ENCODE measurements at regions not wholly inside any gene's neighbourhood (a gene's known extent, or its start where the extent isn't known, plus 50 kb on each side); places are given as distances from the start of the nearest gene placed in this dataset.

DNA sequence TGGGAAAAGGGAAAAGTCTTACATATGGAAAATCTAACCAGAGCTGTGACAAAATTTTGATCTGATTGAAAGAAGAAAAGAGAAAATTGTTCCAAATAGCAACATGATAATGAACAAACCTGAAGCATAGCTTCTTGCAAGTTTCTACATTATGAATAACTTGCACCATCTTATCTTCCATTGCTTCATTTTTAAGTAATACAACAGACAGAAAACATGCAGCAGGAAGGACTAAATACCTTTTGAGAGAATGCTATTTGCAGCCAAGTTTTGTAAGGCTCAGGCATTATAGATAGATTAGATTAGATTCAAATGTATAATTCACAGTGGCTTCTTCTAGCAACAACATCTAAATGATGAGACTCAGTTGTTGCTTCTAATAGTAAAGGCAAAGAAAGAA, 441.4 kb downstream of the AEBP2 start:
- intact Hi-C loops (cut with DNase I), result no loop called here
- ATAC-seq, result no peak
- DNase-seq, result no peak

DNA sequence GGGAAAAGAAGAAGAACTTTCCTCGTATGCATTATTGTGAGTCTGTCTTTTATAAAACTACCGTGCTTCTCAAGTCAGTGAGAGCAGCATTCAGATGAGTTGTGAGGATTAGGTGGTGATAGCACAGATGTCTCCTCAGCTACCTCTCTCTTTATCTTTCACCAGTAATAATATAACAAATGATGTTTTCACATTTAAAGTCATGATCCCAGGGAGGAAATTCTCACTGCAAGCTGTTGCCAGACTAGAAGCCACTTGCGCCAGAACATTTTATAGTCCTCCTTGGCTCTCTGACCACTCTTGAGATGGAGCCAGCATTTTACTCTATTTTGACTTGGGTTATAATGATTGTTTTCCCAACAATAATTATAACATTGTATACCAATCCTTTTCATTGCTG, 443.1 kb downstream of the AEBP2 start:
- ATAC-seq (peak in 1 of 2 donors; percentile 33), DNase-seq (no peak)
- intact Hi-C loops (cut with DNase I), result no loop called here

DNA sequence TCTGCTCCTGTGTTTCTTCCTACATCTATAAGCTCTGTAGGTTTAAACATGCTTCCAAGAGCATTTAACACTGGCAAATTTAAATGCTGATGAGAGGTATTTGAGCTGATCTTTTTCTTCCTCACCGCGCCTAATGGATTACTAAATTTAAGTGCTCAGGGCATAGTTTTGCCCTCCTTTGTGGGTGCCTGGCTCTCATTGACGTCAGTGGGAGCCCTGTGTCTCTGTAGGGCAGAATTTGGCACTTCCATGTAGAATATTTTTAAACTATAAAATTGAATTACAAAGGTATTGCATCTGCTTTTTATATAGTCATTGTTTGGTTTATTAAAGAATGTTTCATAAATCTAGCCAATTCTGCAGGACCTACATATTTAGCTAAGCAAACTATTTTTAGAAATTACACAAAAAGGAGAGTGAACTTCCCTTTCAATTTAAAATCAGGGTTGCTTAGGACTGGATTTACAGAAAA, 444.8 kb downstream of the AEBP2 start:
- peak in 1 of 2 donors; percentile 31 for ATAC-seq
- intact Hi-C loops (cut with DNase I), result no loop called here
- DNase-seq, result no peak

- peak; percentile 49 to 60 for ATAC-seq
- intact Hi-C loops (cut with DNase I), result no loop called here
- DNase-seq, result no peak
These were observed 446.0 kb downstream of the AEBP2 start for GRCh38 chr12:19885093-19885812.

DNA sequence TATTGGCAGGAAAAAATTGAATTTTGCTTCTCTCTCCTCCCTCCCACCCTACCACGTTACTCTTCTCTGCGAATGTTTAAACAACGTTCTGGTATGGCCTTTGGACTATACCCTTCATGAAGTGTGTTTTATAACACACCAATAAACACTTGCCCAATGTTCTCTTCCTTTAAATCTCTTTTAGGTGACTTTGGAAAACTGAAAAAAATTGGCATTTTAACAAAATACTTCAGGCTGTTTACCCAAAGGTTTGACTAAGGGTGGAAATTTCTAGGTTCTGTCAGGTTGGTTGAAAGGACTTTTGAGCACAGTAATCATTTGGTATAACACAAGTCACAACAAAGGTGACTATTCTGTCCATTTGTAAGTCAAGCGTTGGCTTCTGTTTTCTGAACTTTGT, 446.8 kb downstream of the AEBP2 start:
- ATAC-seq (no peak), DNase-seq (no peak)
- intact Hi-C loops (cut with DNase I), result no loop called here

DNA sequence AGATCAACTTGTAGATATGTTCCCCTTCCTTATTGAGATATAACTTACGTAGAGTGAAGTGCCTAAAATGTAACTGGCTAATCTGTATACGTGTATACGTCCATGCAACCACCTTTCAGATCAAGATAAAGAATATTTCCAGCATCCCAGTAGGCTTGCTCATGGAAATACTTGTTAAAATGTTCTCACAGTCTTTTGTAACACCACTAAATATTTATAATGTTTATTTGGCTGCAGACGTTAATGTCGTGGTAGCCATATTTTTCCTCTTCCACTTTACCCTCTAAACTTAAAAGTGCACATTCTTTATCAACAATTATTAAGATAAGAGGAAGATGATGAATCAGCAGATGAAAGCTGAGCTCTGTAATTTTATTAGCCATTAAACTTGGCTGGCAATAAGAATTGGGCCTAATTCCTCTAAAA, 447.4 kb downstream of the AEBP2 start:
- DNase-seq, result no peak
- no peak for ATAC-seq
- intact Hi-C loops (cut with DNase I), result no loop called here

DNA sequence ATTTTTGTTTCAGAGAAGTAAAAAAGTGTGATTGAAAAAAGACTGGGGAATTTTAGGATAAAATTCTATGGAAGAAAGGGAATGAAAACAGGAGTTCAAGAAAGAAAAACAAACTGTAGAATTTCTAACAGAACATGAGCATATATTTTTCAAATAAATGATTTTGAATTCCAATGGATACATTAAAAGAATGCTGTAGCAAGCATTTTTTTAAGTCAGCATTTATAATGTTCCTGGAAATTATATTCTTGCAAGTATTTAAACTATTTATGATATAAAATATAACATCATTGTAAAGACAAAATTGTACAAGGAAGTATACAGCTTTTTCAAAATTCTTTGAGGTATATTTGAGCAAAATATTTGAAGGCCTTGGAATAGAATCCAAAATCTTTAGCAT, 450.7 kb downstream of the AEBP2 start:
- DNase-seq (no peak), ATAC-seq (no peak)
- intact Hi-C loops (cut with DNase I), result loop anchor here in 1 of 2 donors (5.0 kb wide), 1 partner anchor 43 kb away; no protein-coding TSS in a partner anchor

DNA sequence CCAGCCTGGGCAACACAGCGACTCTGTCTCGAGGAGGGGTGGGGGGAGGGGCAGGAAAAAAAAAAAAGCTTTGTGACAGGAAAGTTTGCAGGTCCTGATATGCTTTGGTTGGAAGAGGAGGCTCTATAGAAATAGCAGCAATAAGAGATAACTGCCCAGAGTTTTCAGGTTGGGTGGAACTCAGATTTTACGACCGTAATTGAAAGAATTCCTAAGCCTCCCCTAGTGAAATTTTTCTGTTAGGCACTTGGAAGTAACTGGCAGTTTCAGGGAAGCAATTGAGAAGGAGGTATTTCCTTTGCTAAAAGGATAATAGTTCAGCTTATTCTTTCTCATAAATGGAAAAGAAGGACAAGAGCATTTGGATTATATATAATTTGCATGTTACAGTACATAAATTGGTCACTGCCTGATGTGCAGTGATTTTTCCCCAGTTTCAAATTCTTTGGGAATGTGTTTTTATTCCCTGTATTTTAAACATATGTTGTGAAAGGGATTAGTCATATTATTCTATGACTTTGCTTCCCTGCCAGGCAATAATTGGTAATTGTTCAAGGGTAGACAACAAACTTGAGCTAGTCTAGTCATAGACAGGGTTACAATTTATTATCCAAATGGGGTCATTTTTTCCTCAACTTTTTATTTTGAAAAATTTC, 452.8 kb downstream of the AEBP2 start:
- DNase-seq (no peak), ATAC-seq (no peak)
- intact Hi-C loops (cut with DNase I), result loop anchor here in 1 of 2 donors (5.0 kb wide), 1 partner anchor 45 kb away; no protein-coding TSS in a partner anchor

DNA sequence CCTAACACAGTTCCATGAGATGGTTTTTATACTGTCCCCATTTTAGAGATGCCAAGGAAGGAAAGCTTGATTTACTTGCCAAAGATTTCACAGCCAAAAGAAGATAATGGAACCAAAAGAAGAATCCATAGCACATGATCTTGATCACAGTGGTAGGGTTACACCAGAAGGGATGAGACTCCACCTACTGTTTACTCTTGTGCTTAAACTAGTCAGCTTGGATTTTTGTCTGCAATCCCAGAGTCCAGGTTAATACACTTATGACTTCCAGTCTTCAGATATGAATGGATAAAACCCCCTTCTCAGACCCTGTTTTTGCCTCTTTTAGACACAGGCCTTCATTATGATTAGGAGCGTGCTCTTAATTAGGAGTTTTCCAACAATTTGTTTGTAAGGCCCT, 454.2 kb downstream of the AEBP2 start:
- DNase-seq (no peak), ATAC-seq (peak; percentile 70 to 71)
- intact Hi-C loops (cut with DNase I), result loop anchor here in 1 of 2 donors (5.0 kb wide), 1 partner anchor 46 kb away; no protein-coding TSS in a partner anchor

- no peak for DNase-seq
- ATAC-seq, result peak in 1 of 2 donors; percentile 25
- intact Hi-C loops (cut with DNase I), result loop anchor here in 1 of 2 donors (5.0 kb wide), 1 partner anchor 47 kb away; no protein-coding TSS in a partner anchor
These were observed 454.8 kb downstream of the AEBP2 start for GRCh38 chr12:19894050-19894449.

DNA sequence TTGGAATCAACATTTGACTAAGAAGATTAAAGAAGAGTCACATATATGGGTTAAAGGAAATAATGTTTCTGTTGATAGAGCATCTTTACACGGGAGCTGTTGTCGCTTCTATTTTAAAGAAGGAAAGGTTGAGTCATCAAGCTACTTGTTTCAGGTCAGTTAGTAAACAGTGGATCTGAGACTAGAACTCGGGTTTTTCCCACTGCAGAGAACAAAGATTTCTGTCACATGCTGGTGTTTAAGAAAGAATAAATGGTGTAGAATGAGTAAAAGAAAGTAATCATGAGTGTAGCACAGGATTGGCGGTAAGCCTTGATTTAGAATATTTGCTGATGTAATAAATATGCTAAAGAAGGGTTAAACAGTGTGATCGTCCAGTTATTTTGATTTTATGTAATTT, 455.5 kb downstream of the AEBP2 start:
- intact Hi-C loops (cut with DNase I), result loop anchor here in 1 of 2 donors (5.0 kb wide), 2 partner anchors 48 to 138 kb away; no protein-coding TSS in a partner anchor
- DNase-seq (no peak), ATAC-seq (no peak)

DNA sequence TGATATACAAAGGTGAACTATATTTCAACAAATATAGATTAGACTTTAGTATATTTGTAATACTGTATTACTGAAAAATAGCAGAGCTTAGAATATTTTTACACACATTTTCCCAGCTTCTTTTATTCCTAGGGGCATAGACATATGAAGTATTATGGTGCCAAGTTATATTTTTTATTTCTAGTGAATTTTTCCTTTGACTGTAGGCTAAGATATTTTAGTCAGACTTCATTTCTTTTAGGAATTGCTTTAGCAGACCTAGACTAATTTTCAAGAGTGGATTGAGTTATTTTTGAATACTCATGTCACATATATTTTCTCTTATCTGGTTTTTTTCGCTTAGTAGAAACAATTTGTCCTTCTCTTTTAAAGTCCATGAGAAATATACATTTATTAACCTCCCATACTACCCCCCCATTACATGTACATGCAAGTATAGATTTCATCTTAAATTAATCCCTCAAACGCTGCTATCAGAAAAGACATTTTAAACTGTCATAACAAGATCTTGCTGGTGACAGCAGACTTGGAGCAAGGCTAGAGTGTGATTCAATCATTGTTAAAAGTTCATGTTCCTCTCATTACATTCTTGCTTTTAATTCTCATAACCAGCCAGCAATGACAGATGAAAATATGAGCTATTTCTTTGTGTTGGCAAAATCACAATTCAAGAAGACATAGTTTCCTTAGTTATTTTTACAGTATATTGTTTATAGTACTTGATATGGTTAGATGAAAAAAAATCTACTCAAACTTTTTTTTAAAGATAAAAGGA, 456.1 kb downstream of the AEBP2 start:
- DNase-seq (no peak), ATAC-seq (peak in 1 of 2 donors; percentile 23)
- intact Hi-C loops (cut with DNase I), result loop anchor here in 1 of 2 donors (5.0 kb wide), 1 partner anchor 138 kb away; no protein-coding TSS in a partner anchor

DNA sequence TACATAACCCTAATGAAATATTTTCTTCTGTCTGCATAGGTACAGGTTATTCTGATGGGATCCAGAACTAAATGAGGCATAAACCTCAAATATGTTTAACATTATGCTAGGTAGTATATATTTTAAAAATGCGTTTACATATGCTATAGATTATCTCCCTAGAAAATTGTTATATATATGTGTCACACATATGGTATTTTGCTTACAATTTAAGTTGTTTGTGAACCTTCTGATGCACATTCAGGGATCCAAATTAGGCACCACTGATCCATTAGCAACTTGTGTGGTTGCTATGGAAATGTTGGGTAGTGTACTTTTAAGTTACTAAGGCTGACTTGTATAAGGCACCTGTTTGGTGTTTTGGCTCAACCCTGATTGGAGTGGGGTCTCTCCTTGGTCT, 456.7 kb downstream of the AEBP2 start:
- intact Hi-C loops (cut with DNase I), result loop anchor here in 1 of 2 donors (5.0 kb wide), 1 partner anchor 139 kb away; no protein-coding TSS in a partner anchor
- ATAC-seq, result no peak
- DNase-seq, result no peak

- intact Hi-C loops (cut with DNase I), result loop anchor here in 1 of 2 donors (5.0 kb wide), 1 partner anchor 139 kb away; no protein-coding TSS in a partner anchor
- no peak for DNase-seq
These were observed 457.2 kb downstream of the AEBP2 start for GRCh38 chr12:19896534-19896933.

DNA sequence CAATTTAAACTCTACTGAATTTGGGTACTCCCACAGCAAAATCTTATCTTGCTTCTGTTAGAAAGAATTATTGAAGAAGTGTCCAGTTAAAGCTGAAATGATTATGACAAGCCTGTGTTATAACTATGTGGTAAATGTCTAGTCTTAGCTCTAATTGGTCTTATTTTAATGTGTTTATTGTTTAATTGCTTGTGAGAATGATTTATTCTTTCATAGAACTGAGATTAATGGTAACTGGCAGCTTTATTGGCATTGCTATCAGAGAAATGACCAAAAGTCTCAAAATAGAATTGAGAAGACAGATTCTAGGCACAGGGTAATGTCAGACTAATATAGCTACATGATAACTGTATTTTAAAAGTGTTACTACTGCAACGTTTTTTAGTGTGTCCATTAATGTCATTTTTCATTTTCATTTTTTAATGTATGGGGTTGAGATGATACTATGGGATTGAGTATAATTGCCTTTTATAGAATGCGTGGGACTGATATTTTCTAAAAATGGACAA, 458.7 kb downstream of the AEBP2 start:
- DNase-seq (no peak), ATAC-seq (peak in 1 of 2 donors; percentile 41)
- intact Hi-C loops (cut with DNase I), result loop anchor here in 1 of 2 donors (5.0 kb wide), 1 partner anchor 141 kb away; no protein-coding TSS in a partner anchor

More at GRCh38 chr12:19896534-19896933, 457.2 kb downstream of the AEBP2 start:
- ATAC-seq, result no peak

DNA sequence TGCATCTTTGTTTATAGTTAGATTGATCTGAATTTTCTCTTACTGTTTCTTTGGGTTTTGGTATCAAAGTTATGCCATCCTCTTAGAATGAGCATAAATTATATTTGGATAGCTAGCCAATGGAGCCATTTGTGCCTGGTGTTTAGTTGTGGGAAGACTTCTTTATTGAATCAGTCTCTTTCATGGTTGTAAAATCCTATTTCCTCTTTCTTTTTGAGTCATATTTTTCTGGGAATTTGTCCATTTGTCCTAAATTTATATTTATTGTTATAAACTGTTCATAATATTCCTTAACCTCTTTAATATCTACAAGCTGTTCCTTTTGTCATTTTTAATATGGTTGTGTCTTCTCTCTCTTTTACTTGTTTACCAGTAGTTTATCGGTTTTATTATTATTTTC, 462.5 kb downstream of the AEBP2 start:
- intact Hi-C loops (cut with DNase I), result no loop called here
- DNase-seq, result no peak
- ATAC-seq, result no peak

DNA sequence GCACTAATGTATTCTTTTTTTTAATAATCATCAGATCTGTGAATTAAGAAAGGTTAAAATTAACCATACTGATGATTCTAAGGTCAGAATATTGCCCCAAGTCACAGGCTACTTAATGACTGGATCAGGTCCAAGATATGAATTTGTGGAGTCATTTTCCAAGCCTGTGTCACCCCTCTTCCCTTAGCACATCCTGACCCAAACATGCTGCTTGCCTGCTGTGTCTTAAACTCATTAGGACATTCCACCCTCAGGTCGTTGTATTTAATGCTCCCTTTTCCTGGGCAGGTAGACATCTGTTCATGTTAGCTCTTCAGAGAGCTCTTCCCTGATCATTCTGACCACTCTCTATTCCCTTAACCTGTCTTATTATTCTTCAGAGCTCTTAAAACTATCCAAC, 463.5 kb upstream of the PDE3A start:
- intact Hi-C loops (cut with DNase I), result loop anchor here in 1 of 2 donors (2.0 kb wide), 1 partner anchor 54 kb away; no protein-coding TSS in a partner anchor
- no peak for DNase-seq
- ATAC-seq, result no peak

DNA sequence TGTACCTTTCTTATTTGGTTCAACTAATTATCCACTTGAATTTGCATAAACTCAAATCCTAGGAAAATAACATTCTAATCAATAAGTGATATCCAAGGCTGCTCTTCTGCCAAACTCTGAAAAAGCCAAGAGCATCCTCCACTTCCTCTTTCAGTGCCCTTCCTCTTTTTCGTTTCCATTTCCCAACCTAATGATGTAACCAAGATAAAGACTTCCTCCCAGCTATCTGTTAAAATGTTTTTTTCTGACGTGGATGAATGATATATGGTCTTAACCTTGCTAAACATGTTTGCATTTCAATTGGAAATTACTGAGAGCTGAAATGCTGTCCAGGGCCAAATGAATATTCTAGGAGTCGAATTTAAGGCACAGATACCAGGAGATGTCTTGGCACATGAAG, 459.5 kb upstream of the PDE3A start:
- intact Hi-C loops (cut with DNase I), result no loop called here
- ATAC-seq (no peak), DNase-seq (no peak)

- ATAC-seq, result no peak
- intact Hi-C loops (cut with DNase I), result no loop called here
- no peak for DNase-seq
These were observed 458.9 kb upstream of the PDE3A start for GRCh38 chr12:19909418-19909817.

Data from left cardiac atrium (tissue), 4 donors.